HT1080 (cell line): ENCODE measurements at regions not wholly inside any gene's neighbourhood (a gene's known extent, or its start where the extent isn't known, plus 50 kb on each side); places are given as distances from the start of the nearest gene placed in this dataset.

Source experiments
- DNase-seq: peaks from one replicate; pipeline ENCODE4 v3.0.0-alpha.2; 2015; ENCODE audit warnings: low read depth

DNA sequence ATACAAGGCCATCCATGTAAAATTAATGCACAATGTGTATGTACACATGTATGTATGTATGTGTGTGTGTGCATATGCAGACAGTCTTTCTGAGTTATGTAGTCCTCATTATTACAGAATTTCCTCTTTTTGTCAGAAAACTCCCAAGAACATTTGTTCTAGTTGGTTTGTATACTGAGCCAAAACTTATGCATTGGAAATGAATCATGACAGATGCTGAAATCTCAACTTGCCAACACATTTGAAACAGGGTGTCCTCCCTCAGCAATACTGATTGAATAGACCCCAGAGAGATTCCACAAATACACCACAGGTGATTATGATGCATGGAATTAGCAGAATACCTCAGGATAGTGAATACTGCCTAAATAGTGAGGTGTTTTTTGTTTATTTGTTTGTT, 472.9 kb upstream of the PCDH15 start:
- DNase-seq = no peak

DNA sequence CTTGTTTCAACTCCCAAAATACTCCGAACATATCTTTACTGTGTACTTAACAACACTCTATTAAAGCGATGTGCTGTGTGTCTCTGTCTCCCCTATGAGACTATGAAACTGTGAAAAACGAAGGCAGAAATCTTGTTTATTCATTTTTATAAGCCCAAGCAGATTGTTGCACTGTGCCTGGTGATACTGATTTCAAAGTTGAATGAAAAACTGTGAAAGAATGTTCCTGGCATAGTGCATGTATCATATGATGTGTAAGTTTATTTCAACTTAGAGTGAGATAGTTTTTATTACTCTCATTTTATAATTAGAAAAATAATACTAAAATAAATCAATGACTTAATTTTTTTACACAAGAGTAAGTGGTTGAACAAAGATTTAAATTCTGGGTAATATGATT, 471.9 kb upstream of the PCDH15 start:
- DNase-seq = no peak

DNA sequence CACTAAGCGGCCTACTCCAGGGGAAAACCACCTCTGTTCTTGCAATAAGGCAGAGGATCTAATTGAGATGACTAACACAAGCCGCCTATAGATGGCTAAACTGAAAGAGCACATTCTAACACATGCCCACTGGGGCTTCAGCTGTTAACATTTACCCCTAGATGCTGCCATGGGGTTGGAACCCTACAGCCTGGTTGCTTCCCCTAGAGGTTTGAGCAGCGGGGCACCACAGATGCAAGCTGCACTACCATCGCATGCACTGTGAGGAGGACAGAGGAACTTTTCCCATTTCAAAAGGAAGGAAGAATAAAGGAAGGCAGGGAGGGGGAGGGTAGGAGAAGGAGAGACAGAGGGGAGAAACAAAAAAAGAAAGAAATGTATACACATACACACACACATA, 465.8 kb upstream of the PCDH15 start:
- no peak for DNase-seq

DNA sequence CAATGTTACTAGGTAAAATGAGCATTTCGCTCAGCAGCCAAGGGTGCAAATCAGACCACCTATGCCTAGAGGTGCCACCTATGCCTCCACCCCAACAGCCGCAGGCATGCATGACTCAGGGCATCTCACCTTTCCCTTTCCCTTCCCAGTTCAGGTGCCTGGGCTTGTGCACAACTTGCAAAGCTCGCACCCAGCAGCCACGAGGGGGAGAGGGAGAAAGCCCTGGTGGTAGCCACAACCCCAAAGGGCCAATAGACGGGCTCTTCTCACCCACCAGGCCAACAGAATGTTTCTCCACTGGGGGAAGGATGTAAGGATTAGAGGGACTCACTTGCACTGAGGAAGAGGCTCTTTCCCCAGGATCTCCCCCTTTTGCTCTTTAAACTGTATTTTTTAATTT, 462.3 kb upstream of the PCDH15 start:
- DNase-seq = no peak

DNA sequence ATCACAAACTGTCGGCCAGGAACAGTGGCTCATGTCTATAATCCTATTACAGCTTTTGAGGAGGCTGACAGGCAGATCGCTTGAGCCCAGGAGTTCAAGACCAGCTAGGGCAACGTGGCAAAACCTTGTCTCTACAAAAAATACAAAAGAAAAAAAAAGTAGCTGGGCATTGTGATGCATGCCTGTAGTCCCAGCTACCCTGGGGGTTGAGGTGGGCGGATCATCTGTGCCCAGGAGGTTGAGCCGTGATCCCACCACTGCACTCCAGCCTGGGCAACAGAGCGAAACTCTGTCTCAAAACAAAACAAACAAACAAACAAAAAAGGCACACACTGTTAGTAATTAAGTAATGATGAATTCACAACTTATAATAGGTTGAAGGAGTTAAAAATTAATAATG, 441.5 kb upstream of the PCDH15 start:
- no peak for DNase-seq

DNA sequence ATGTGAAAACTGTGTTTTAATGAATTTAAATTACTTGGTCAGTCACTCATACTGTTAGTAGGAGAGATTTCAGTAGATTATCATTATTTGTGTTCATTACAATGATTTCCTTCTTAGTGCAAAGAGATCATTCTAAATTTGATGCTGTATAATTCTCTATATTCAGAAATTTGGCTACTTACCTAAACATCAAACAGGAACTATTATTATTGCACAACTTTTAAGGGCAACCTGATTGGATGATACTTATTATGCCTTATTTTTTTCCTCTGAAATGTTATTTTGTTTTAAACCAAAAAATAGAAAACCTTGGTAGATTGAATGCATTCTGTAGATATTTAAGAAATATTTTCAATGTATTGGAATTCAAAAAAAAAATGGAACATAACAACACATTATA, 436.4 kb upstream of the PCDH15 start:
- no peak for DNase-seq

DNA sequence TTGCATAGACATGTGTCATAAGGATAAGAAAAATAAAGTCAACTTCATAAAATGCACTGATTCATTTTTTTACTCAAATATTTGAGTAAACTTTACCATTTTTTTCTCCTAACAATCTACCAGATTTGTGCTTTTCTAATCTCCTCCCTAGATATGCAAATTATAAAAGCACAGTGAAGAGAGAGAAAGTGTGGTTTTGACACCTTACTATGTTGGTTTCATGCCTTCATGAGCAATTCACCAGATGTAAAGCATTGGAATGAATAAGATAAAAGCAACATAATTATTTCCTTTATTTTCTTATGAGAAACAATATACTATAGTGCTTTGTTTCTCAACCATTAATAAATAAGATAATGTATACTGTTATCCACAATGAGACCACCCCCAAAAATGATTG, 432.5 kb upstream of the PCDH15 start:
- DNase-seq = no peak

DNA sequence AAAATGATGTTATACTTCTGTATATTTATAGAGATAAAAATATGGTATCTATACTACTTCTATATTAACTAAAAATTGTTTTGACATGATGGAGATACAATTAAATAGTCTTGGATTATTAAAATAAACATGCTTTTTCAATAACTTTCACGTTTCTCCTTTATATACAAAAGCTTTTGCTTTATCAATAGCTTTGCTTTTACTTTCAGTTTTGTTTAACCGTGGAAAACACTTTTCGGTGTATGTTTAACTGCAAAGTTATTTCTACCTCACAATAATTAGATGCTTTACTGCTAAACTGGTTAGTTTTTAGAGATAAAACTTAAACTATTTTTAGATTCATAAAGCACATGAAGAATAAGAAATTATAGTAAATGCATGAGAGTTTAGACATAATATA, 432.1 kb upstream of the PCDH15 start:
- no peak for DNase-seq

DNA sequence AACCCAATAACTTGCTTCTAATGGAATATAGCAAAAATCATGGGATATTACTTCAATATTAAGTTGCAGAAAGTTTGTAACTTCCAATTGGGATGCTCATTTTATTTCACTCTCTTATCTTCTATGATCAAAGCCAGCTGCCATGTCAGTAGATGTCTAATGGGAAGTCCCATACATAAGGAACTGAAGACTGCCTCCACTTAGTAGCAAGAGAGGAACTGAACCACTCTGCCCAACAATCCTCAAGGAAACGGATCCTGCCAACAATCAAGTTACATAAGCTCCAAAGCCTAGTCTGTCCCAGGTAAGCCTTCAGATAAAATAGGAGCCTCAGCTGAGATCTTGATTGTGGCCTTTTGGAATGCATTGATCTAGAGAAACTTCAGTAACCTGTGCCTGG, 431.5 kb upstream of the PCDH15 start:
- DNase-seq = peak; percentile 4

DNA sequence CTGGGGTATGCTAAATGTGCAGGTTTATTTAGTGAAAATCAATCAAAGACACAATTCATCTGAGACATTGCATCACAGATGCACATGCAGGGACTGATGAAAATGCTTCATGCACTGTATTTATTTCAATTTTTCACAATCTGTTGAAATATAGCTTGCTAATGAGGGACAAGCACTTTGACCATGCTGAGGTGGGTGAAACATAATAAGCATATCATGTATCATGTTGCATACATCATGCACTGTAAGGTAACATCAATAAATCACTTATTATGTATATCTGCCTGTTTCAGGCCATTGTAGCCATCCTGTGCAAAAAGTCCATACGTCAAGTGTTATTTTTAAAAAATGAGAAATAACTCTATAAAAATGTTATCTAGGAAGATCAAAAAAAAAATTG, 426.9 kb upstream of the PCDH15 start:
- DNase-seq = no peak

DNA sequence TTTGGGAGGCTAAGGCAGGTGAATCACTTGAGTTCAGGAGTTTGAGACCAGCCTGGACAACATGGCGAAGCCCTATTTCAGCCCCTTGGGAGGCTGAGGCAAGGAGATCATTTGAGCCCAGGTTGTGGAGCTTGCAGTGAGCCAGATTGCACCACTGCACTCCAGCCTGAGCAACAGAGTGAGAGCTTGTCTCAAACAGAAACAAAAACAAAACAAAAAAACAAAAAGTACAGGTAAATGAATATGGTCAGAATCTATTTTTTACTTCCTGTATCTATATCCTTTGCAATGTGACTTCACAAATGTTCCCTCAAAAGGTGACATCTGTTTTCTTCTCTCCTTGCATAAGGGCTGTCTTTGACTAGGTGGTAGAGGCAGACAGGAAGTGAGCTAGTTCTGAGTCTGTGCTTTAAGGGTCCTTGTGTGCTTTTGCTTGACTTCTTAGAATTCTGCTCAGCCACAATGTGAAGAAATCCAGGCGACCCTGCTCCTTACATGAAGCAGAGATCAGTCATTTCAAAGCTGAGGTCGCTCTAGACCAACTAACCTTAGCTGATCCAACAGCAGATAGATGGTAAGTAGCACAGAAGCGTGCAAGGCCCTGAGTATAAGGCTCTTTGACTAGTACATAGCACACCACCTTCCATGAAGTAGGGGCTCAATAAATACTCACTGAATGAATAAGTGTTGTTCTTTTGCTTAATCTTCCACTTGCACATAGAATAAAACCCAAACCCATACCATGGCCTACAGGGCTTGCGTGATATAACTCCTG, 423.2 kb upstream of the PCDH15 start:
- peak; percentile 32 for DNase-seq

DNA sequence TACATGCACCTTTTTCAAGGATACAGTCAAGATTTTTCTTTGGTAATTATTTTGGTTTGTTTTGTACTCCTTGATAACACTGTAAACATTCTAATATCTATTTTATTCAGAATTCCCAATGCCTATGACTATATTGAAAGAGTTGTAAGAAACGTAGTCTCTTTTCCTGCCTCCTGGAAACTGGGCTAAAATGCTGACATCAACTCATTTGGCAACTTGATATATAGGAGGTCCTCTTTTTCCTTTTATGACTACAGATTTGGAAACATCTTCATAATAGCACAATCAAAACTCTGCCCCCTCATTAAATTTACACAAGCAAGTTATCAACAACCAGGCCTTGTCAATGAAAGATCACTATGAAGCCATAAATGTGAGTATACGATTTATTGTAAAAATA, 422.3 kb upstream of the PCDH15 start:
- no peak for DNase-seq

DNA sequence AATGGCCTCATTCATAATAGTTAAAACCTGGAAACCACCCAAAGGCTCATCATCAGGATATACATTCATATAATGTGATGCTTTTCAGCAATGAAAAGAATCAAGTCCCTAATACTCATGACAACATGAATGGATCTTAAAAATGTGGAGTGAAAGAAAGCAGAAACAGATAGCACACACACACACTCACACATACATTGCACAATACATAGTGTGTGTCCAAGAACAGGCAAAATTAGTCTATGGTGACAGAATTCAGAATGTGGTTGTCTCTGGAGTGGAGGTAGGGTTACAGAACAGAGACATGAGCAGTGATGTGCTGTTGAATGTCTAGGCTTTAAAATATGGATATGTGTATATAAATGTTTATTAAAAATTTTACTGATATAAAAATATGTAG, 419.9 kb upstream of the PCDH15 start:
- no peak for DNase-seq

DNA sequence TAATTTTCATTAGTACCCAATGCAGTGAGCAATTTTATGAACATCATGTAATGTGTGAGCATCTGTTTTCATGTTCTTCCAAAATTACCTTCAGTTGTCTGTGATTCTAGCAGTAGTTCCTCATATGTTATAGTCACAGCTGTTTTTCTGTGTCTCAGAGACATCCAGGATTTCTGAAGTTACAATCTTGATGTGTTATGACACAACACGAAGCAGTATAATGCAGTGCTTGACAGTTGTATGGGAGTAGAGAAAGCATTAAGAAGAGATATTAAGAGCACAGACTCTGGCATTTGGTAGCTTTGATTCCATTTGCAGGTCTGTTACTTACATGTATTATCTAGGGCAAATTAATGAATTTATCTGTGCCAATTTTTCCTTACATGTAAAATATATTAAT, 414.7 kb upstream of the PCDH15 start:
- no peak for DNase-seq

DNA sequence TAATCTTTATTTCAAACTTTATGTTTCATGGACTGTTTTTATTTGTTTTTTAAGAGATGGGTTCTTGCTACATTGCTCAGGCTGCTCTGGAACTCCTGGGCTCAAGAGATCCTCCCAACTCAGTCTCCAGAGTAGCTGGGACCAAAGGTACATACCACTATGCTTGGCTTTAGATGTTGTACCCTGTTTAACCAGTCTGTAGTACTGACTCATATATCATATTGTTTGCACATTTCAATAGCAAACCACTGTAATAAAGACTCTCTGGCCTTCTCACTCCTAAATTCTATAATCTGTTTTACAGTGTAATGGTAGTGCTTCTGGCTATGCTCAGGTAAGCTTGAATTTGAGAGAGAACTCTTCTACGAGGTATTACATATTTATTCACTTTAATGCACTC, 413.6 kb upstream of the PCDH15 start:
- no peak for DNase-seq

DNA sequence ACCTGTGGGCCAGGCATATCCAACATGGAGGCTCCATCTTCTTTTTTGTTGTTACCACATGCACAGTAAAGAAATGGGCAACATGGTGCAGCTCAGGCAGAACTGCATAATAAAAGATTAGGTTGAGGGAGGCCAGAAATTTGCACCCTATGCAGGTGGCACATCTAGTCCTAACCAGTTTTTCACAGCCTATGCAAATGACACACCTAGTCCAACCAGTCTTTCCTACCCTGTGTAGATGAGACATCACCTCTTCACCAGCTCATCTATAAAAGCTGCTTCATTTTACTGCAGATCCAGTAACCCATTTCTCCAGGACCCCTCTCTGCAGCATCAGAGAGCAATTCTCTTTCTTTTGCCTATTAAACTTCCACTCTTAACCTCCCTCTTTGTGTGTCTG, 411.0 kb upstream of the PCDH15 start:
- no peak for DNase-seq

DNA sequence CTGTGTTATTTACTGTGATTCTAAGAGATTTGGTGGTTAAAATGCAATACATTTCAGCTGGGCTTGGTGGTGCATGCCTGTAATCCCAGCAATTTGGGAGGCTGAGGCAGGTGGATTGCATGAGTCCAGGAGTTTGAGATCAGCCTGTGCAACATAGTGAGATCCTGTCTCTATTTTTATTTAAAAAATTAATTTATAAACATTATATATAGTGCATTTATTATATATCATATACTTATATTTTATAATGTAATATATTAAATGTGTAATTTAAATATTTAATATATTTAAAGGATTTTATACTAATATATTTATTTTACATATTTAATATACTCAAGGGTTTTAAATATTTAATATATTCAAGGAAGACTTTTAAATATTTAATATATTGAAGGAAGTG, 402.8 kb upstream of the PCDH15 start:
- no peak for DNase-seq

DNA sequence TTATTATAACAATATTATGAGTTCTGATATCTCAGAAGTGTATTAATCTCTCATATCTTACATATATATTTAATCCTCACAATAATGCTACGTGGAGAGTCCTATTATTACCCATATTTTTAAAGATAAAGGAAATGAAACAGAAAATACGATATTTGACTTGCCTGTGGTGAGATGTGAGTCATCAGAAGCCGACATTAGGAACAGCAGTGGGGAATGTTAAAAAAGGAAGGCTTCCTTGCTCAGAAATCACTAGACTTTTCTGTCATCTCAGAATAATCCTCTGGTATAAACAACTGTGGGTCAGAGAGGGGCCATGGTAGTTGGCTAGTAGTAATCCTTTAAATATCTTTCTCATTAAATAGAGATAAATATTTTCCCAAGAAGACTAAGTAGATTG, 402.3 kb upstream of the PCDH15 start:
- peak; percentile 37 for DNase-seq

DNA sequence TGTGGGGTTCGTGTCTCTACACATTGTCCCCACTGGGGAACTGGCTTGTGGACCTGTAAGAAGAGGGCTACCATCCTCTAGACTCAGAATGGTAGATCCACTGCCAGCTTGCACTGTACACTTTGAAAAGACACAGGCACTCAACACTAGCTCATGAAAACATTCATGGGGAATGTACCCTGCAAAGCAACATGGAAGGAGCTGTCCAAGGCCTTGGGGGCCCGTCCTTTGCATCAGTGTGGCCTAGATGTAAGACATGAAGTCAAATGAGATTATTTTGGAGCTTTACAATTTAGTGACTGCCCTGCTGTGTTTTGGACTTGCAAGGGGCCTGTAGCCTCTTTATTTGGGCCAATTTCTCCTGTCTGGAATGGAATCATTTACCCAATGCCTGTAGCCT, 399.0 kb upstream of the PCDH15 start:
- DNase-seq = no peak

DNA sequence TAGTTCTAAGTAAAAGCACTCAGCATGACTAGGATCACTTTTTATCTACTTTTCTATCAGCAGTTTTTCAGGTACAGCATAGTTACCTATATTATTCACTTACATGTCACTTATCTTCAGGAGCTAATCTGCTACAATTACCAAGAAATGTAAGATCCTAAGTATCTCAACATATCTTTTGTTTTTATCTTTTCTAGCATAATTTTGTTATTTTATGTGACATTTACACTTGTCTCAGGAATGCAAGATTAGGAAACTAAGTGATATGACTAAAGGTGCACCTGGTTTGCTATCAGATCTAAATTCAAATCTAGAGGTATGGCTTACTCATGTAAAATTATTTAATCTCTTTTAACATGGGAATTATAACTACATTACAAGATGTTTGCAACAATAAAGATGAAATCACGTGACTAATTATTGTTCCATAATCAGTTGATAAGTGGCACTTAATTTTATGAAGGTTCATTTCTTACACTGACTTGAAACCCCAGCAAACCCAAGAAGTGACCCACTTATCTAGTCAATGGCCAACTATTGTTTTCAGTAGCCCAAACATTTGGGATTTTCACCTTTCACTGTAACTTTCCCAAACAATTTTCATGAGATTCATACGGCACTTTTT, 390.3 kb upstream of the PCDH15 start:
- DNase-seq = no peak

DNA sequence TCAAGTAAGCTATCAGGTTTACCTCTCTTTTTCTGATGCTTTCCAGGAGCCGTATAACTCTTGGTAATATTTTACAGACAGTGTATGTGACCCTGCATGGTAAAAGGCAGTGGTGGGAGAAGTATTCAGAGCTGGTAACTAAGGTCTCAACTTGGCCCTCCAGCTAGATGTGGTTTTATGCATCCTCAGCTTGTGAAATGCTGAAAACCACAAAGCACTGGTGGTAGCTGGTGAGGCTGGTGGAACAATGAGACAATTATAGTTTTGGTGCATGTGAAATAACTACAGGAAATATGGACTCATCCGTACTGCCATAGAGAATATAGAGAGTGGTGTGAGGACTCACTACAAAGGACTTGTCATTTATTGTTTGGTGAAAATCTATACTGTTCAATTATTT, 383.0 kb upstream of the PCDH15 start:
- DNase-seq = peak; percentile 97

DNA sequence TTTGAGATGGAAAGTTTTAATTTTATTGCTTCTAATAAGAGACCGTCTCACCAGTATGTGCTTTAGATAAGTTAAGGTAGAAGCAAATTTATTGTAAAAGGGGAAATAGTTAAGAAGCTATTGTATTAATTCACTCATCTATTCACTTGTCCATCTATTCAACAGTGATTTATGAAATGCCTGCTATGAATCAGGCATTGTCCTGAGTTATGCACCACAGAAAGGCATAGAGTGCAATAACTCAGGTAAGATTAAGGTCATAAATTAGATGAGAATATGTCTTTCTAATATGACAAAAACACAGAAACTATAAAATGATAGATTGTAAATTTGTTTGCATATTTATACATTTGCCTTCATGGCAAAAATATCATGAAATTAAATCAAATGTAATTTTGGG, 379.3 kb upstream of the PCDH15 start:
- DNase-seq = no peak

DNA sequence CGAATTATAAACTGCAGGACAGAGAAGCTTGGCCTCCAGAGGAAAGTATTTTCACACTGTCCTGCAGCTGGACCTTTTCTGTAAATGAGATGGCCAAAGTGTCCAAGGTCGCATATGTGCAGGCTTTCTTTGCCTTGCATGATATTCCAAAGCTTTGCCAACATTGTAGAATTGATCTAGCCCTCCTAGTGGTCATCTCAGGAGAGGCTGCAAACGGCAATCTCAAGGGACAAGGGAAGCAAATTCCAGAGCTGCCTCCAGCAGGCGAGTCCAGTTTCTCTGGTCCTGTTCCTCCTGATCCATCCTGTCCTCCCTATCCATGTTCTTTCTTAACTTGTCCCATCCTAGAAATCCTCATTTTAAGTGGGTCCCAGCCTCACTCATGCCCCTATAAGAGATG, 373.4 kb upstream of the PCDH15 start:
- DNase-seq = no peak

DNA sequence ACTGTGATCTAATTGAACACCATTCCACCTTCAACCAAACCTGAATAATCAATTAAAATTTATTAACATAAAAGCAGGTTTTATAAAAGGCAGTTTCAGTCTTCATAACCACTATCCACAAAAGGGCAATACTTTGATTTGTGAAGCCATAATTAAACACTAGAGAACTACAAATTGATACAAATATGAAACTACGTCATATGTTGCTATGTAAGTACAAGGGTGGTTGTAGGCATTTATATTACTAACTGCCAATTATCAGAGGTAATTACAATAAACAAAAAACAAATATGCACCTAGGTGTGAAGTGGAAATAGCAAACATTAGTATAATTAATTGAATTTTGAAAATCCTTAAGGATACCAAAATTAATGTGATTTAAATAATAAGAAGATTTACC, 368.5 kb upstream of the PCDH15 start:
- DNase-seq = no peak
